T-helper 17 cell (primary cell): ENCODE measurements at regions not wholly inside any gene's neighbourhood (a gene's known extent, or its start where the extent isn't known, plus 50 kb on each side); places are given as distances from the start of the nearest gene placed in this dataset.

ENCODE experiments used
- ATAC-seq: fragments of 150-1000 bp; cut with Tn5 transposase; 2 replicates; pipeline ENCODE4 v1.10.0; 2021; ENCODE audit warnings: mild to moderate bottlenecking, moderate library complexity
- DNase-seq, 3 donors: peaks; one replicate each; pipeline versions ENCODE4 v3.0.0 to v3.0.0-alpha.2; 2020 to 2021
- H3K9me3 ChIP-seq: one replicate; pipeline ENCODE4 v1.7.0; 2013; ENCODE audit warnings: low read length, mild to moderate bottlenecking; ENCODE audit not compliant: control insufficient read depth, poor library complexity, severe bottlenecking
- H3K27ac Mint-ChIP-seq: one replicate; pipeline ENCODE4 v1.8.0; 2022; ENCODE audit warnings: mild to moderate bottlenecking, moderate library complexity, mixed read lengths
- H3K27me3 Mint-ChIP-seq: one replicate; pipeline ENCODE4 v1.8.0; 2022; ENCODE audit warnings: mixed read lengths
- H3K36me3 Mint-ChIP-seq: one replicate; pipeline ENCODE4 v1.8.0; 2022; ENCODE audit warnings: low read depth, mixed read lengths
- H3K4me1 Mint-ChIP-seq: one replicate; pipeline ENCODE4 v1.8.0; 2022; ENCODE audit warnings: mild to moderate bottlenecking, mixed read lengths
- H3K4me3 Mint-ChIP-seq: one replicate; pipeline ENCODE4 v1.8.0; 2022; ENCODE audit warnings: mild to moderate bottlenecking, moderate library complexity, mixed read lengths

DNA sequence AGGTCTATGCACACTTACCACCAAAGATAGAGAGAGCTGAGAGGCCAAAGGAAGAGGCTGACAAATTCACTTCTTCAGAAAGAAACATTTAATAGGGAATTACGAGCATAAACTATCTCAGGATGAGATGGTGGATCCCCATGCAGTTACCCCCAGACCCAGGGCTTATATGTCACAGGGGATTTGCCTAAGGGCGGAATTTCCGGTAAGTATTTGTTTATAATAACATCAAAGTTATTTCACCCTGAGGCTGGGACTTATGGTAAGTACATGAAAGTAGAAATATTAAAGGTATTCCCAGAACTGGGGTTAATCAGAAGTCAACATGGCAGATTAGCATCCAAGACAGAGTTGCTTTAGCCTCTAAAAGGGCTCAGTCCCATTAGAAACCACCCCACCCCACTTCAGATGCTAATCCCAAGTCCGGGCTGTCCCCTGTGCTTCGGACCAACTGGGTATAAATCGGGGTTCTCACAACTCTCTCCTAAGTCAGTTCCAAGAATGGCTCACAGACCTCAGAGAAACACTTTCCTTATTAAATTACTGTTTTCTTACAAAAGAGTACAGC is 247.4 kb upstream of the ZP4 start:
- Mint-ChIP-seq H3K27ac (no peak overlapping the region), H3K27me3 (no peaks in the 10 kb centered on the region), H3K36me3 (no peaks in the 10 kb centered on the region), H3K4me1 (no peaks in the 10 kb centered on the region), H3K4me3 (no peak overlapping the region)
- H3K9me3 ChIP-seq: no peaks in the 10 kb centered on the region
- DNase-seq (no peak), ATAC-seq (no peak)

DNA sequence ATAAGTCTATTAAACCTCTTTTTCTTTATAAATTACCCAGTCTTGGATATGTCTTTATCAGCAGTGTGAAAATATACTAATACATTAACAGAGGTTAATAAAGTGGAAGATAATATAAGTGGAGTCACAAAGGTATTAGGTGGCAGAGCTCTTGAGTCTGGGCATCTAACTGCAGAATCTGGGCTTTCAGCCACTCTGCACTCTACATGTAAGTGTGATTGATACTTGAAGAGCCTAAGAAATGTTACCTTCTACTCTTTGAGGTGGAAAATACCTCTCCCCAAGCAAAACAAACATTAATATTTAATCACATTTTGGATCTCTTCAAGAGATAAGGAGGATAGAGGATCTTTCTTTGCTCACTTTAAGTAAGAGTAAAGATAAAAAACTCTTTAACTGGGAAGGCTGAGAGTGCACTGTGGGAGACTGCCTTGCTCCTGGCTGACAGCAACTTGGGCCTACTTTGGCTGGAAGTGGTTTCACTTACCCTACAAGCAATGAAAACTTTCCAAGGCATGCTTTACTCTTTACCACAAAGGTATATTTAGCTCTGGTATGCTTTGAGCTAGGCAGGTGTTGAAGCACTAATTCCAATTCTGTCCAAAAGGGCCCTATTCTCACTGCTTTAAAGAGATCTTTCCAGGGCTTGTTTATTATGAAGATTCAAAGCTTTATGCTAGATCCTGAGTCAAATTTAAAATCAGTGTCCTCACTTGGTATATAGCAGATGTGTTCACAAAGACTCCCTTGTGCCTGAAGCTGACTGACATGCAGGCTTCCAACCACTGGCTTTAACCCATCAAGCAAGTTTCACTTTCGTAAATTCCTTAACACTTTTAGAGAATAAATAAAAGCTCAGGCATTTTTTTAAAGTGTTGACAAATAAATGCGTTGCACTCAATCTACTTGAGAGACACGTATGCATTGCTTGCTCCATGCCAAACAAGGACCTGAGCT is 245.3 kb upstream of the ZP4 start:
- H3K27me3 Mint-ChIP-seq: no peaks in the 10 kb centered on the region
- H3K27ac Mint-ChIP-seq: no peak overlapping the region
- no peaks in the 10 kb centered on the region for H3K4me1 Mint-ChIP-seq
- no peak overlapping the region for H3K4me3 Mint-ChIP-seq
- DNase-seq (no peak), ATAC-seq (no peak)
- no peaks in the 10 kb centered on the region for H3K9me3 ChIP-seq
- no peaks in the 10 kb centered on the region for H3K36me3 Mint-ChIP-seq

DNA sequence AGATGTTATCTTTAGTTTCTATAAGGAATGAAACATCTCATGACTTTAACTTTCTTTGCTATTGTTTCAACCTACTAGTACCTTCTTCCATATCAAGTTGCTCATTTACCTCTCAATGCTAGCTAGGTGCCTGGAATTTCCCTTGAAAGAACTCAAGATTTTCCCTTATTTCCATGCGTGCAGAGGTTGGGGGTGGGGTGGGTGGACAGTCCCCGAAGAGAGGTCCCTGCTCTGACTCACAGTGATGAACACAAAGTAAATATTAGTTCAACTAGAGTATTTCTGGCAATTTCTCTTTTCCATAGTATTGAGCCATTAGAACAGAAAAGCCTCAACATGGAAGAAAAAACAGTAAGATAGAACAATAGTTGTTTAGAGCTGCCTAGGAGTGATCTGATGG is 239.0 kb upstream of the ZP4 start:
- H3K4me1 Mint-ChIP-seq: no peaks in the 10 kb centered on the region
- no peak overlapping the region for H3K4me3 Mint-ChIP-seq
- no peak for DNase-seq
- no peak overlapping the region for H3K27ac Mint-ChIP-seq
- H3K36me3 Mint-ChIP-seq: no peaks in the 10 kb centered on the region
- no peaks in the 10 kb centered on the region for H3K9me3 ChIP-seq
- no peak for ATAC-seq
- H3K27me3 Mint-ChIP-seq: no peaks in the 10 kb centered on the region

DNA sequence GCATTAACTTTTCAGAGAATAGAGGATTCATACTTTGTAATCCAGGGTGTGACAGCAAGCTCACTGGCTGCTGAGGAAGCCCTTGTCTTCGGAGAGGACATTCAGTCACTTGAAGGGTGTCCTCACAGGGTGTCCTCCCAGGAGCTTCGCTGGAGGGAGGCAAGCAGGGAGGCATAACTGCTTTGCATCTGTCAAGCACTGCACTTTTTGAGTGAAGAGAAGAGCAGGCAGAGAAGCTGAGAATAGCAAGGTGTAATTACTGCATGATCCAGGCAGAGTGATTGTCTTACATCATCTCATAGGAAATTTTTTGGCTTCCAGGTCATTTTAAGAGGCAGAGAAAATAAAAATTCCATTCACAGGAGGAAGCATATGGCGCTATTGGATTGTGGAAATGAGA is 232.5 kb upstream of the ZP4 start:
- H3K27ac Mint-ChIP-seq: no peak overlapping the region

DNA sequence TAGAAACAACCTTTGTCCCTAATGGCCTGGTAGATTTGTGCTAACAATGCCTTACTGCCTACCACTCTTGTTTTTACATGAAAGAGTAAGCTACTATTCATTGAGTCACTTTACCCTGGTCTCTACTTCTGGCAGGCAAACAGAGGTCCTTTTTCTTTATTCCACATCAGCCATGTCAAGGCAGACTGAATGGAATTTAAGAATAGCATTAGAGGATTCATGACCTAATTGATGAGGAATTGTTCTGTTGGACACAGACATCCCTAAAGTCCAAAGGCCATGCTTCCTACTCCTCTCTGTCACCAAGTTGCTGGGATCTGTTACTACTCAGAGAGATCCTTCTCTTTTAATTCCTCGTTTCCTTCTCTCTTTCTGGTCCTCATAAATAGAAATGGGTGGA is 229.1 kb upstream of the ZP4 start:
- H3K4me1 Mint-ChIP-seq: no peaks in the 10 kb centered on the region
- H3K9me3 ChIP-seq: no peaks in the 10 kb centered on the region
- no peaks in the 10 kb centered on the region for H3K27me3 Mint-ChIP-seq
- ATAC-seq (no peak), DNase-seq (no peak)
- H3K27ac Mint-ChIP-seq: no peak overlapping the region
- H3K4me3 Mint-ChIP-seq: no peak overlapping the region
- no peaks in the 10 kb centered on the region for H3K36me3 Mint-ChIP-seq

More for the DNA sequence above, 232.5 kb upstream of the ZP4 start:
- Mint-ChIP-seq H3K4me3 (no peak overlapping the region), H3K27me3 (no peaks in the 10 kb centered on the region), H3K36me3 (no peaks in the 10 kb centered on the region), H3K4me1 (no peaks in the 10 kb centered on the region)
- H3K9me3 ChIP-seq: no peaks in the 10 kb centered on the region
- DNase-seq (no peak), ATAC-seq (no peak)

DNA sequence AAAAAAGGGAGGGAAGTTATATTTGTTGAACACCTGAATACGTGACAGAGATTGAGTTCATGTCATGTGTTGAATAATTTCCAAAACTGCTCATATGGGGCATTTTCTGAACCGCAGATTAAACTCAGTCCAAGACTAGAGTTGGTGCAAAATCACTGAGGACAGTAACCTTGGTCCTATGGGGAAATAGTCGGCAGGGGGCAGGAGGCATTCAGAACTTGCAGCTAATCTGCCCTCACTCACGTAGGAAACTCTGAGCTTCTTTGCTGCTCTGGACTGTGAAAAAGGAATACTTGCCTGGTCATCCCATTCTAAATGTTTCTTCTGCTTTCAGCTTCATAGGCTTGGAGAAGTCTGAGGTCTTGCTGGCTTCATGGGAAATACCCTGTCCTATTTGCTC is 228.3 kb upstream of the ZP4 start:
- no peak for ATAC-seq
- Mint-ChIP-seq H3K36me3 (no peaks in the 10 kb centered on the region), H3K27me3 (no peaks in the 10 kb centered on the region), H3K27ac (no peak overlapping the region), H3K4me1 (no peaks in the 10 kb centered on the region), H3K4me3 (no peak overlapping the region)
- no peak for DNase-seq
- H3K9me3 ChIP-seq: no peaks in the 10 kb centered on the region

DNA sequence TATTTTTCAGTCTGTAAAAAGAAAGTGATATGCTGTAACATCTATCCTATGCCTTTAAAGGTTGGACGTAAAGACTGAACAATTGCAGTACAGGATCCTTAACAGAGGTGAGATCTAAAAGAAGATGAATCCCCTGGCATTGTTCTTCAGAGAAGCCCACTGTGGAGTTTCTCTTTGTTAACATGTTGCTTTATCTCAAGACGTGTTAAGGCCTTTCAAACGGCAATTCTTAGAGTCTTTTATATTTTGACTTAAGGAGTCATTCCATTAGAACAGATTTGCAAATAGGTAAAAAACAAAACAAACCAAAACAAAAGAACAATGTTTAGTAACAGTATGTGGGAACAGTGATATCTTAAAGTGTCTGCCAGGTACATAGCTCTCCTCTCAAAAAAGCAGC is 225.1 kb upstream of the ZP4 start:
- Mint-ChIP-seq H3K36me3 (no peaks in the 10 kb centered on the region), H3K27me3 (no peaks in the 10 kb centered on the region), H3K4me3 (no peak overlapping the region), H3K27ac (no peak overlapping the region), H3K4me1 (no peaks in the 10 kb centered on the region)
- ATAC-seq: no peak
- no peak for DNase-seq
- no peaks in the 10 kb centered on the region for H3K9me3 ChIP-seq

- H3K27ac Mint-ChIP-seq: no peak overlapping the region
- ATAC-seq: no peak
- no peak for DNase-seq
- H3K36me3 Mint-ChIP-seq: no peaks in the 10 kb centered on the region
- no peaks in the 10 kb centered on the region for H3K27me3 Mint-ChIP-seq
- no peaks in the 10 kb centered on the region for H3K9me3 ChIP-seq
- H3K4me3 Mint-ChIP-seq: no peak overlapping the region
- H3K4me1 Mint-ChIP-seq: no peaks in the 10 kb centered on the region
Observed at GRCh38 chr1:238112952-238113621, 222.4 kb upstream of the ZP4 start.

GRCh38 chr1:238111516-238111915 is 220.8 kb upstream of the ZP4 start:
- Mint-ChIP-seq H3K4me3 (no peak overlapping the region), H3K36me3 (no peaks in the 10 kb centered on the region)
- no peak for DNase-seq

DNA sequence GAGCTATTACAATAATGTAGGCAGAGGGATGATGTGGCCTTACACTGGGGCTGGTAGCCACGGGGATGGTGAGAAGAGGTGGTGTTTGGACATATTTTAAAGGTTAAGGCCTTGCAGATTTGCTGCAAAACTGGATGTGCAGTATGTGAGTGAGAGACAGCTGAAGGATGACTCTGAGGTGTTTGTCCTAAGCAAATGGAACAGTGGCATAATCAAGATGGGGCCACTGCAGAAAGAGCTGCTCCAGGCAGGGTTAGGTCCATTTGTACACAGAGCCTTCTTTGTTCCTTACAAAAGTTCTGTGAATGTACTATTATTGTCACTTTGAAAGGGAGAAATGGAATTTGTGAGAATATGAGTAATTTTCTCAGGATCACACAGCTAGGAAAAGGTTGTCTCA is 220.4 kb upstream of the ZP4 start:
- H3K9me3 ChIP-seq: no peaks in the 10 kb centered on the region
- no peak overlapping the region for H3K4me3 Mint-ChIP-seq
- H3K27me3 Mint-ChIP-seq: no peaks in the 10 kb centered on the region
- no peaks in the 10 kb centered on the region for H3K36me3 Mint-ChIP-seq
- no peak for ATAC-seq
- DNase-seq: no peak
- H3K4me1 Mint-ChIP-seq: no peaks in the 10 kb centered on the region
- no peak overlapping the region for H3K27ac Mint-ChIP-seq

More at GRCh38 chr1:238111516-238111915, 220.8 kb upstream of the ZP4 start:
- no peak for ATAC-seq
- no peak overlapping the region for H3K27ac Mint-ChIP-seq
- H3K27me3 Mint-ChIP-seq: no peaks in the 10 kb centered on the region
- no peaks in the 10 kb centered on the region for H3K4me1 Mint-ChIP-seq
- no peaks in the 10 kb centered on the region for H3K9me3 ChIP-seq

GRCh38 chr1:238108417-238108816 is 217.7 kb upstream of the ZP4 start:
- Mint-ChIP-seq H3K4me1 (no peaks in the 10 kb centered on the region), H3K27ac (no peak overlapping the region), H3K36me3 (no peaks in the 10 kb centered on the region), H3K27me3 (no peaks in the 10 kb centered on the region), H3K4me3 (no peak overlapping the region)
- no peak for DNase-seq
- ATAC-seq: no peak
- no peaks in the 10 kb centered on the region for H3K9me3 ChIP-seq

- no peaks in the 10 kb centered on the region for H3K9me3 ChIP-seq
- DNase-seq (no peak), ATAC-seq (no peak)
- H3K27ac Mint-ChIP-seq: no peak overlapping the region
- H3K4me1 Mint-ChIP-seq: no peaks in the 10 kb centered on the region
- H3K4me3 Mint-ChIP-seq: no peak overlapping the region
- no peaks in the 10 kb centered on the region for H3K27me3 Mint-ChIP-seq
- no peaks in the 10 kb centered on the region for H3K36me3 Mint-ChIP-seq
Observed at GRCh38 chr1:238107322-238107721, 216.6 kb upstream of the ZP4 start.

- ATAC-seq: no peak
- H3K9me3 ChIP-seq: no peaks in the 10 kb centered on the region
- Mint-ChIP-seq H3K27ac (no peak overlapping the region), H3K27me3 (no peaks in the 10 kb centered on the region), H3K4me3 (no peak overlapping the region), H3K36me3 (no peaks in the 10 kb centered on the region), H3K4me1 (no peaks in the 10 kb centered on the region)
- no peak for DNase-seq
Observed at GRCh38 chr1:238104752-238105151, 214.0 kb upstream of the ZP4 start.
